ENCODE measurements at regions not wholly inside any gene's neighbourhood (a gene's known extent, or its start where the extent isn't known, plus 50 kb on each side); places are given as distances from the start of the nearest gene placed in this dataset.

DNA sequence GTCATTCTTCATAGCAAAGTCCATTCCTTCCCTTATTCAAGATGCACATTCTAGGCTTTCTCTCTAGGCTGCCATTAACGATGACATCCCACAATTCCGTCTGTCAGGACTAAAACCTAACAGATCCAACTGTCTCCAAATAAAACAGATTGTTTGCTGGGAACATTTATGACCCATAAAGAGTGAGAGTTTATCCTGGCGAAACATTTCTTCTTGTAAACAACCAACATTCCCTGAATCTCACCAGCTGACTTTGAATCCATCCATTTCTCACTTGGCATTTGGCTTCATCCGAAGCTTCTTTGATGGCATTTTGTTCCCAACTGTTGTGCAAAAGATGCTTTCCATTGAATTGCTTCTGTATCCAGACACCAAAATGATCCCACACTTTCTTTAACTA, 93.1 kb downstream of the OLIG3 start:
- no peak for TF ChIP-seq POLR2A (IDR thresholded peaks at IDR 0.05)
- TF ChIP-seq, protein P1, sequence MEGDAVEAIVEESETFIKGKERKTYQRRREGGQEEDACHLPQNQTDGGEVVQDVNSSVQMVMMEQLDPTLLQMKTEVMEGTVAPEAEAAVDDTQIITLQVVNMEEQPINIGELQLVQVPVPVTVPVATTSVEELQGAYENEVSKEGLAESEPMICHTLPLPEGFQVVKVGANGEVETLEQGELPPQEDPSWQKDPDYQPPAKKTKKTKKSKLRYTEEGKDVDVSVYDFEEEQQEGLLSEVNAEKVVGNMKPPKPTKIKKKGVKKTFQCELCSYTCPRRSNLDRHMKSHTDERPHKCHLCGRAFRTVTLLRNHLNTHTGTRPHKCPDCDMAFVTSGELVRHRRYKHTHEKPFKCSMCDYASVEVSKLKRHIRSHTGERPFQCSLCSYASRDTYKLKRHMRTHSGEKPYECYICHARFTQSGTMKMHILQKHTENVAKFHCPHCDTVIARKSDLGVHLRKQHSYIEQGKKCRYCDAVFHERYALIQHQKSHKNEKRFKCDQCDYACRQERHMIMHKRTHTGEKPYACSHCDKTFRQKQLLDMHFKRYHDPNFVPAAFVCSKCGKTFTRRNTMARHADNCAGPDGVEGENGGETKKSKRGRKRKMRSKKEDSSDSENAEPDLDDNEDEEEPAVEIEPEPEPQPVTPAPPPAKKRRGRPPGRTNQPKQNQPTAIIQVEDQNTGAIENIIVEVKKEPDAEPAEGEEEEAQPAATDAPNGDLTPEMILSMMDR (IDR thresholded peaks at IDR 0.05): no peak

All from esophagus squamous epithelium (tissue), 4 donors.